Cardiac fibroblast (primary cell): ENCODE measurements at regions not wholly inside any gene's neighbourhood (a gene's known extent, or its start where the extent isn't known, plus 50 kb on each side); places are given as distances from the start of the nearest gene placed in this dataset.
"Not testable (repeated sequence)": the region's sequence is repeated elsewhere in the genome, so short reads cannot be mapped to it uniquely, and the experiment has no call there.

Experiments used
- DNase-seq, 2 donors: peaks; one replicate each; pipeline versions ENCODE4 v3.0.0 to v3.0.0-alpha.2; 2010; ENCODE audit warnings: low read depth in 2 of 2
- H3K4me3 ChIP-seq, 2 donors: replicated peaks in 1 of 2; 1 replicate in 1 of 2; 2 replicates in 1 of 2; pipeline ENCODE4 v1.5.1; 2011; ENCODE audit warnings: low read depth in 2 of 2, low read length in 2 of 2, mild to moderate bottlenecking in 2 of 2, moderate library complexity in 1 of 2
- TF ChIP-seq, protein P1 (sequence below): IDR thresholded peaks from one replicate; pipeline ENCODE4 v1.5.1; 2011; ENCODE audit warnings: low read depth, mild to moderate bottlenecking, low read length, inconsistent platforms

DNA sequence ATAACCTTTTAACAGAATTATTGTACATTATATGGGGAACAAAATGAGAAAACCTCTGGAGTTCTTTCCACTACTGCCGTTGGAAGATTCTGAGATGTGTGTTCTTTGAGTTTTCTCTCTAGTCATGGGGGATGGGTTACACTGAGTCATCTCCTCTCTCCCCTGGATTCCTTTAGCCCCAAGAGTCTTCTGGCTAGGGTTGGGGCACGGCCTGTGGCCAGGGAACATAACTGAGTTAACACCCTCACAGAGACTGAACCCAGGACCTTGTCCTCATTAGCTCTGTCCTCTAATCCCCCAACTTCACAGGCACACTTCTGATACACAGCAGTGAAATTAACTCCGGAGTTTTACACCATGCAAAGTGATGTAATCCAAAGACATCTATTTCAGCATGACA is 142.3 kb upstream of the F9 start:
- H3K4me3 ChIP-seq: no peak overlapping the region
- DNase-seq: no peak
- TF ChIP-seq, protein P1, sequence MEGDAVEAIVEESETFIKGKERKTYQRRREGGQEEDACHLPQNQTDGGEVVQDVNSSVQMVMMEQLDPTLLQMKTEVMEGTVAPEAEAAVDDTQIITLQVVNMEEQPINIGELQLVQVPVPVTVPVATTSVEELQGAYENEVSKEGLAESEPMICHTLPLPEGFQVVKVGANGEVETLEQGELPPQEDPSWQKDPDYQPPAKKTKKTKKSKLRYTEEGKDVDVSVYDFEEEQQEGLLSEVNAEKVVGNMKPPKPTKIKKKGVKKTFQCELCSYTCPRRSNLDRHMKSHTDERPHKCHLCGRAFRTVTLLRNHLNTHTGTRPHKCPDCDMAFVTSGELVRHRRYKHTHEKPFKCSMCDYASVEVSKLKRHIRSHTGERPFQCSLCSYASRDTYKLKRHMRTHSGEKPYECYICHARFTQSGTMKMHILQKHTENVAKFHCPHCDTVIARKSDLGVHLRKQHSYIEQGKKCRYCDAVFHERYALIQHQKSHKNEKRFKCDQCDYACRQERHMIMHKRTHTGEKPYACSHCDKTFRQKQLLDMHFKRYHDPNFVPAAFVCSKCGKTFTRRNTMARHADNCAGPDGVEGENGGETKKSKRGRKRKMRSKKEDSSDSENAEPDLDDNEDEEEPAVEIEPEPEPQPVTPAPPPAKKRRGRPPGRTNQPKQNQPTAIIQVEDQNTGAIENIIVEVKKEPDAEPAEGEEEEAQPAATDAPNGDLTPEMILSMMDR: no peak

DNA sequence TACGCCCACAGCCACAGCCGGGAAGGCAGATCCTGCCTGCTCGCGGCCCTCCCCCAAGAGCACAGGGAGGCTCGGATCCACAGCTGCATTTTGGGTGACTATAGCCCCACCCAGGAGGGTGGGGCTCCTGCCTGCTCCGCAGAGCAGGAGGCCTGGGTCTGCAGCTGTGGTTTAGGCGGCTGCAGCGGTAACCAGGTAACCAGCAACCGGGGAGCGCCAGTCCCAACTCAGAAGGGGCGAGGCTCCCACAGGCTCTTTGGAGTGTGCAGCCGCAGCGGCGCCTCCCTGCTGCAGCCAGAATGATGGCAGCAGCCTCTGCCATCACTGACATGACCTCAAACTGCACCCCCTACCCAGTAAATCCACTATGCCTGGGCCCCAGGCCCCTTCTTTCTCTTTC is 148.0 kb upstream of the F9 start:
- no peak overlapping the region for H3K4me3 ChIP-seq
- DNase-seq: no peak
- TF ChIP-seq, protein P1: no peak

DNA sequence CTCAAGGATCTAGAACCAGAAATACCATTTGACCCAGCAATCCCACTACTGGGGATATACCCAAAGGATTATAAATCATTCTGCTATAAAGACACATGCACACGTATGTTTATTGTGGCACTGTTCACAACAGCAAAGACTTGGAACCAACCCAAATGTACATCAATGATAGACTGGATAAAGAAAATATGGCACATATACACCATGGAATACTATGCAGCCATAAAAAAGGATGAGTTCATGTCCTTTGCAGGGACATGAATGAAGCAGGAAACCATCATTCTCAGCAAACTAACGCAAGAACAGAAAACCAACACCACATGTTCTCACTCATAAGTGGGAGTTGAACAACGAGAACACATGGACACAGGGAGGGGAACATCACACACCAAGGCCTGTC is 154.0 kb upstream of the F9 start:
- not testable (repeated sequence) for H3K4me3 ChIP-seq

DNA sequence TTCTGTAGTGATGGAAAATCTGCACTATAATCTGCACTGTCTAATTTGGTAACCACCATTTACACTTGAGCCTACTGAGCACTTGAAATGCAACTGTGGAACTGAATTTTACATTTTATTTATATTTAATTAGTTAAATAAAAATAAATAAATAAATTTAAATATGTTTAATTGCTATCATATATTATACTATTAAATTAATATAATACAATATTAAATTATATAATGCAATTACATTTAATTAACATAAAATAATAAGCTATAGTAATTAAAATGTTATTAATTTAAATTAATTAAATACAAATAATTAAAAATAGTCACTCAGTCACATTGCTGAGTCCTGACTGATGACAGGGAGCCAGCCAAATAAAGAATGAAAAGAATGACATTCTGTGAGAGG is 170.2 kb upstream of the F9 start:
- TF ChIP-seq, protein P1: no peak
- H3K4me3 ChIP-seq: no peak overlapping the region
- DNase-seq: no peak

More for the DNA sequence above, 154.0 kb upstream of the F9 start:
- not testable (repeated sequence) for DNase-seq

DNA sequence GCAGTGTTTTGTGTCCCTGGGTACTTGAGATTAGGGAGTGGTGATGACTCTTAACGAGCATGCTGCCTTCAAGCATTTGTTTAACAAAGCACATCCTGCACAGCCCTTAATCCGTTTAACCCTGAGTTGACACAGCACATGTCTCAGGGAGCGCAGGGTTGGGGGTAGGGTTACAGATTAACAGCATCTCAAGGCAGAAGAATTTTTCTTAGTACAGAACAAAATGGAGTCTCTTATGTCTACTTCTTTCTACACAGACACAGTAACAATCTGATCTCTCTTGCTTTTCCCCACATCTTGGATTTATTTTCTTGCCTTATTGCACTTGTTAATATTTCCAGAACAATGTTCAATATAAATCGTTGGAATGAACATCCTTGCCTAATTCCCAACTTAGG is 187.9 kb upstream of the F9 start:
- not testable (repeated sequence) for H3K4me3 ChIP-seq, DNase-seq

DNA sequence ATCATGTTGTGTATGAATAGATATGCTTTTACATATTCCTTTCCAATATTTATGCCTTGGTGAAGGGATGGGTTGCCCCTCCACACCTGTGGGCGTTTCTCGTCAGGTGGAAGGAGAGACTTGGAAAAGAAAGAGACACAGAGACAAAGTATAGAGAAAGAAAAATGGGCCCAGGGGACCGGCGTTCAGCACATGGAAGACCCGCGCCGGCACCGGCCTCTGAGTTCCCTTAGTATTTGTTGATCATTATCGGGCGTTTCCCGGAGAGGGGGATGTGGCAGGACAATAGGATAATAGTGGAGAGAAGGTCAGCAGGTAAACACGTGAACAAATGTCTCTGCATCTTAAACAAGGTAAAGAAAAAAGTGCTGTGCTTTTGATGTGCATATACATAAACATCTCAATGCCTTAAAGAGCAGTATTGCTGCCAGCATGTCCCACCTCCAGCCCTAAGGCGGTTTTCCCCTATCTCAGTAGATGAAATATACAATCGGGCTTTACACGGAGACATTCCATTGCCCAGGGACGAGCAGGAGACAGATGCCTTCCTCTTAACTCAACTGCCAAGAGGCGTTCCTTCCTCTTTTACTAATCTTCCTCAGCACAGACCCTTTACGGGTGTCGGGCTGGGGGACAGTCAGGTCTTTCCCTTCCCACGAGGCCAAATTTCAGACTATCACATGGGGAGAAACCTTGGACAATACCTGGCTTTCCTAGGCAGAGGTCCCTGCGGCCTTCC is 188.5 kb upstream of the F9 start:
- not testable (repeated sequence) for H3K4me3 ChIP-seq, DNase-seq

DNA sequence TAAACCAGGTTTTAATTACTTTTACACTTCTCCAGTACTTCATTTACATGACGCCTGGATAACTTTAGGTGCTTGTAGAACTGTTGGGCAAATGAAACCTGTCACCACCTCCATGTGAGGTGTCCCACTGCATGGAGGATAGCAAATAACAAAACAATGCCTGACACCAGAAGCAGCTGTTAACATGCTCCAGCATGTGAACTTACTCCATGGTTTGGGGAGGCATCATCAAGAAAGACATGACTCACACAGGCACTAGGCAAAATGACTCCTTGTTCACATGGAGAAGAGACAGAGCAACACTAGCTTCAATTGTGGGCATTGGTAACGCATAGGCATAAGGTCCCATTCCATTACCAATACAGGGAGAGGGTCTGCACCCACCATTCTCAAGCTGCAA is 198.1 kb upstream of the F9 start:
- TF ChIP-seq, protein P1: no peak
- DNase-seq: no peak
- H3K4me3 ChIP-seq: no peak overlapping the region

DNA sequence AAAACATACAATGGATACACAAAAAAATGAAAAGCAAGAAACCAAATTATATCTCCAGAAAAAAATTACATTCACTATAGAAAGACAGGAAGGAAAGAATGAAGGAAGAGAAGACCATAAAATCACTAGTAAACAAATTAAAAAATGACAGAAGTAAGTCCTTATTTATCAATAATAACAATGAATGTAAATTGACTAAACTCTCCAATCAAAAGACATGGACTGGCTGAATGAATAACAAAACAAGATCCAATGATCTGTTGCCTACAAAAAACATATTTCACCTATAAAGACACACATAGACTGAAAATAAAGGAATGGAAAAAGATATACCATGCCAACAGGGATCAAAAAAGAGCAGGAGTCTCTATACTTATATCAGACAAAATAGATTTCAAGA is 203.2 kb upstream of the F9 start:
- TF ChIP-seq, protein P1: no peak
- H3K4me3 ChIP-seq: no peak overlapping the region
- DNase-seq: no peak
